Tibial artery (tissue), 4 donors: ENCODE measurements at regions not wholly inside any gene's neighbourhood (a gene's known extent, or its start where the extent isn't known, plus 50 kb on each side); places are given as distances from the start of the nearest gene placed in this dataset.

ENCODE experiments used
- DNase-seq, 2 donors: peaks; one replicate each; pipeline ENCODE4 v3.0.0-alpha.2; 2019
- H3K27ac ChIP-seq, 2 donors: fragments of 200-600 bp; sonication (generic) in 1 of 2; 1 replicate in 1 of 2; 2 replicates in 1 of 2; pipeline ENCODE4 v1.5.1; 2018 to 2019; ENCODE audit warnings: mild to moderate bottlenecking in 1 of 2
- H3K27me3 ChIP-seq, 2 donors: fragments of 200-600 bp; sonication (generic) in 1 of 2; one replicate each; pipeline versions ENCODE4 v1.5.1 to v1.6.0; 2016 to 2019
- H3K36me3 ChIP-seq, 3 donors: fragments of 200-600 bp; sonication (generic) in 2 of 3; one replicate each; pipeline ENCODE4 v1.5.1; 2016 to 2019; ENCODE audit warnings: mild to moderate bottlenecking in 2 of 3
- H3K4me1 ChIP-seq, 4 donors: fragments of 200-600 bp; sonication (generic) in 2 of 4; 1 replicate in 3 of 4; 2 replicates in 1 of 4; pipeline ENCODE4 v1.5.1; 2016 to 2019
- H3K4me3 ChIP-seq, 2 donors: fragments of 200-600 bp; sonication (generic) in 1 of 2; 1 replicate in 1 of 2; 2 replicates in 1 of 2; pipeline ENCODE4 v1.5.1; 2018 to 2019; ENCODE audit warnings: mild to moderate bottlenecking in 2 of 2
- H3K9me3 ChIP-seq, 3 donors: fragments of 200-600 bp; sonication (generic) in 1 of 3; one replicate each; pipeline ENCODE4 v1.5.1; 2016 to 2019
- intact Hi-C: fragments of 100-400 bp; cut with DNase I; formaldehyde crosslinking; loops from one replicate; pipeline ENCODE4 v1.15.0; 2023; ENCODE audit warnings: low total_unique reads
- TF ChIP-seq, protein P1 (sequence below), 2 experiments: fragments of 200-600 bp in 1 of 2; fragments of 450-650 bp in 1 of 2; IDR thresholded peaks; one replicate each; pipeline ENCODE4 v1.5.1; 2017 to 2019; ENCODE audit warnings: antibody characterized with exemption in 2 of 2, mild to moderate bottlenecking in 1 of 2, moderate library complexity in 1 of 2

DNA sequence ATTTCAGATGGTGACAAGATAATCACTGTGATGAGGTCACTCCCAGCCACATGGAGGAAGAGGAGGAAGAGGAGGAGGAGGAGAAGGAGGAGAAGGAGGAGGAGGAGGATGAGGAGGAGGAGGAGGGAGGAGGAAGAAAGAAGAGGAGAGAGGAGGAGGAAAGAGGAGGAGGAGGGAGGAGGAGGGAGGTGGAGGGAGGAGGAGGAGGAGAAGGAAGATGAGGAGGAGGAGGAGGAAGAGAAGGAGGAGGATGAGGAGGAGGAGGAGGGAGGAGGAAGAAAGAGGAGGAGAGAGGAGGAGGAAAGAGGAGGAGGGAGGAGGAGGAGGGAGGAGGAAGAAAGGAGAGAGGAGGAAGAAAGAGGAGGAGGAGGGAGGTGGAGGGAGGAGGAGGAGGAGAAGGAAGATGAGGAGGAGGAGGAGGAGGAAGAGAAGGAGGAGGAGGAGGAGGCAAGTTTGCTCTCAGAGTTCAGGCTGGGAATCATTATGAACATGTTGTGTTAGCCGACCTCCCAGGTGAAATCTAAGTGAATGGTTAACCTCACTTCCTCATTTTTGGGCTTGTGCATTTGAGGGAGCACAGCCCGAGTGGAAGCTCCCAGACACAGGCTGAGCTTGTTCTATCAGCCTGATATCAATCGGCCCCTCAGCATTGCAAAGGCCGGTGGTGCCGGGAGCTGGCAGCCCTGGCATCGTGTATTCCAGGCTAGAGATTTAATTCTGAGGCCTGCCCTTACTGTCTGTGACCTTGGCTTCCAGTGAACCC, 236.2 kb upstream of the PITRM1 start:
- no peaks in the 10 kb centered on the region for H3K9me3 ChIP-seq
- no peaks in the 10 kb centered on the region for H3K36me3 ChIP-seq
- H3K4me3 ChIP-seq: no peak overlapping the region
- DNase-seq: no peak
- H3K27ac ChIP-seq: no peak overlapping the region
- TF ChIP-seq, protein P1, sequence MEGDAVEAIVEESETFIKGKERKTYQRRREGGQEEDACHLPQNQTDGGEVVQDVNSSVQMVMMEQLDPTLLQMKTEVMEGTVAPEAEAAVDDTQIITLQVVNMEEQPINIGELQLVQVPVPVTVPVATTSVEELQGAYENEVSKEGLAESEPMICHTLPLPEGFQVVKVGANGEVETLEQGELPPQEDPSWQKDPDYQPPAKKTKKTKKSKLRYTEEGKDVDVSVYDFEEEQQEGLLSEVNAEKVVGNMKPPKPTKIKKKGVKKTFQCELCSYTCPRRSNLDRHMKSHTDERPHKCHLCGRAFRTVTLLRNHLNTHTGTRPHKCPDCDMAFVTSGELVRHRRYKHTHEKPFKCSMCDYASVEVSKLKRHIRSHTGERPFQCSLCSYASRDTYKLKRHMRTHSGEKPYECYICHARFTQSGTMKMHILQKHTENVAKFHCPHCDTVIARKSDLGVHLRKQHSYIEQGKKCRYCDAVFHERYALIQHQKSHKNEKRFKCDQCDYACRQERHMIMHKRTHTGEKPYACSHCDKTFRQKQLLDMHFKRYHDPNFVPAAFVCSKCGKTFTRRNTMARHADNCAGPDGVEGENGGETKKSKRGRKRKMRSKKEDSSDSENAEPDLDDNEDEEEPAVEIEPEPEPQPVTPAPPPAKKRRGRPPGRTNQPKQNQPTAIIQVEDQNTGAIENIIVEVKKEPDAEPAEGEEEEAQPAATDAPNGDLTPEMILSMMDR (IDR thresholded peaks at IDR 0.05): no peak
- no peaks in the 10 kb centered on the region for H3K4me1 ChIP-seq
- intact Hi-C loops: no loop called here
- H3K27me3 ChIP-seq: no peaks in the 10 kb centered on the region

DNA sequence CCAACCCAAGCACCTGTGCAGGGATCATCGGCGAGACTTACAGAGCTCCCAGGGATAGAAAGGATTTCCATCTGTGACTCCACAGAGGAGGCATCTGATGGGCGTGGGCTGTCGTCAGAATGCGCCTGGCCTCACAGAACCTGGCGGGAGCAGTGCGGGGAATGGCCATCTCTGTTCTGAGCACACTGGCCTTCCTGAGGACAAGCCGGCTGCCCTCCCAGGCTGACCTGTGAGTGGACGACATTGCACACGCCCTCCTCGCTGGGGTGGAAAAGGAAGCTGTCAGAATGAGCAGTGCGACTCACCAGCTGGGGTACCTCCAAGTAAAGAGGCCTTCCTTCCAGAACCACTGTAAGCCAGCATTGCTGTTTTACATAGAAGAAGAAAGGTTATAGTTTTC, 234.6 kb upstream of the PITRM1 start:
- no peak for DNase-seq
- no peaks in the 10 kb centered on the region for H3K4me1 ChIP-seq
- H3K27me3 ChIP-seq: no peaks in the 10 kb centered on the region
- intact Hi-C loops: no loop called here
- H3K9me3 ChIP-seq: no peaks in the 10 kb centered on the region
- no peaks in the 10 kb centered on the region for H3K36me3 ChIP-seq
- no peak overlapping the region for H3K4me3 ChIP-seq
- TF ChIP-seq, protein P1 (IDR thresholded peaks at IDR 0.05): no peak
- no peak overlapping the region for H3K27ac ChIP-seq

DNA sequence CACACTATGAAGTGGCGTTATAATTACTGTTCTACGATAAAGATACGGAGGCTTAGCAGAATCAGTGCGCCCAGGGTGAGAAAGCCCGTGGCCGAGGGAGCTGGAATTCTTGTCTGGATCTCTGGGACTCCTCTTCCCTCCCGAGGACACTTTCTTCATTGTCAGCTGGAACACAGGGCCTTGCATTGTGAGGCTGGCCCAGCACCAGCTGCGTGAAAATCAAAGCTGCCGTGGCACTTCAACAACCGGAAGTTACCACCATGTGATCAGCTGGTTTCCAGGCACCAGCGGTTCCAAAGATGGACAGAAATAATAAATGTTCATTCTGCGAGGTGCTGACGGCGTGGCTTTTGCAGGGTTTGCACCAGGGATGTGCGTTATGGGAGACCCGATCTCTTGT, 234.0 kb upstream of the PITRM1 start:
- no peak for DNase-seq
- intact Hi-C loops: no loop called here
- no peaks in the 10 kb centered on the region for H3K9me3 ChIP-seq
- no peaks in the 10 kb centered on the region for H3K4me1 ChIP-seq
- no peaks in the 10 kb centered on the region for H3K36me3 ChIP-seq
- no peak overlapping the region for H3K4me3 ChIP-seq
- TF ChIP-seq, protein P1 (IDR thresholded peaks at IDR 0.05): no peak
- H3K27ac ChIP-seq: no peak overlapping the region
- H3K27me3 ChIP-seq: no peaks in the 10 kb centered on the region

DNA sequence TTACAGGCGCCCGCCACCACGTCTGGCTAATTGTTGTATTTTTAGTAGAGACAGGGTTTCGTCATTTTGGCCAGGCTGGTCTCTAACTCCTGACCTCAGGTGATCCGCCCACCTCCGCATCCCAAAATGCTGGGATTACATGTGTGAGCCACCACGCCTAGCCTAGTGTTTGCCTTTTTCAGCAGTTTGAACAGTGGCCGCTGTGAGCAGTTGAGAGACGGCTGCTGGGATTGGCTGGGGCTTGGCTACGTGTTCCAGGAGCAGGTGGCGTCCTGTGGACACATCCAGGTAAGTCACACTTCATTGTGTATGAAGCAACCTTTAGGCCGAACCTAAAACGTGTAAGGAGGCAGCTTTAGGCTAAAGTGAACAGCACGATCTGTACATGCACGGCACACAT, 231.8 kb upstream of the PITRM1 start:
- H3K4me3 ChIP-seq: no peak overlapping the region
- intact Hi-C loops: no loop called here
- DNase-seq: no peak

GRCh38 chr10:3402187-3402751, 229.7 kb upstream of the PITRM1 start:
- H3K27me3 ChIP-seq: no peaks in the 10 kb centered on the region

More for the DNA sequence above, 231.8 kb upstream of the PITRM1 start:
- Histone ChIP-seq H3K9me3 (no peaks in the 10 kb centered on the region), H3K36me3 (no peaks in the 10 kb centered on the region), H3K4me1 (peaks cover 0 to 12% (median 0%) of the 10 kb centered on the region in 4 donors), H3K27me3 (no peaks in the 10 kb centered on the region), H3K27ac (no peak overlapping the region)
- TF ChIP-seq, protein P1 (IDR thresholded peaks at IDR 0.05): no peak

More at GRCh38 chr10:3402187-3402751, 229.7 kb upstream of the PITRM1 start:
- no peak overlapping the region for H3K4me3 ChIP-seq
- no peak for DNase-seq
- intact Hi-C loops: no loop called here
- H3K4me1 ChIP-seq: peaks cover 0 to 12% (median 0%) of the 10 kb centered on the region in 4 donors
- TF ChIP-seq, protein P1 (IDR thresholded peaks at IDR 0.05): no peak
- no peaks in the 10 kb centered on the region for H3K36me3 ChIP-seq
- no peaks in the 10 kb centered on the region for H3K9me3 ChIP-seq
- no peak overlapping the region for H3K27ac ChIP-seq
